Right ventricle myocardium inferior (tissue), 1 donor: ENCODE measurements at regions not wholly inside any gene's neighbourhood (a gene's known extent, or its start where the extent isn't known, plus 50 kb on each side); places are given as distances from the start of the nearest gene placed in this dataset.
"Not testable (repeated sequence)": the region's sequence is repeated elsewhere in the genome, so short reads cannot be mapped to it uniquely, and the experiment has no call there.

ENCODE experiments used
- ATAC-seq: fragments of 200-7000 bp; cut with Tn5 transposase; one replicate; pipeline ENCODE4 v1.9.1; 2020; ENCODE audit warnings: mild to moderate bottlenecking, moderate library complexity
- DNase-seq: peaks from one replicate; pipeline ENCODE4 v3.0.0; 2021; ENCODE audit errors: missing footprints
- intact Hi-C: fragments of 100-400 bp; cut with DNase I; formaldehyde crosslinking; loops from one replicate; pipeline ENCODE4 v1.11.0; 2022
- donor health status: DM: no; HTN: yes; CAD: no; lungs with severe emphysema.

GRCh38 chr4:179027569-179027968, 1585.3 kb upstream of the AGA start:
- DNase-seq (no peak), ATAC-seq (no peak)
- intact Hi-C loops, result no loop called here

- ATAC-seq, result no peak
- intact Hi-C loops, result no loop called here
Measured at GRCh38 chr4:179028321-179028720, 1586.1 kb upstream of the AGA start.

GRCh38 chr4:179029683-179030082, 1587.4 kb upstream of the AGA start:
- no peak for ATAC-seq
- intact Hi-C loops, result no loop called here

More at GRCh38 chr4:179028321-179028720, 1586.1 kb upstream of the AGA start:
- no peak for DNase-seq

GRCh38 chr4:179040259-179040658, 1598.0 kb upstream of the AGA start:
- DNase-seq (no peak), ATAC-seq (no peak)
- intact Hi-C loops, result no loop called here

More at GRCh38 chr4:179029683-179030082, 1587.4 kb upstream of the AGA start:
- DNase-seq, result no peak

- ATAC-seq (no peak), DNase-seq (no peak)
- intact Hi-C loops, result no loop called here
Measured at GRCh38 chr4:179048839-179049453, 1606.7 kb upstream of the AGA start.

- intact Hi-C loops, result no loop called here
- no peak for DNase-seq
- no peak for ATAC-seq
Measured at GRCh38 chr4:179051206-179051605, 1609.0 kb upstream of the AGA start.

GRCh38 chr4:179059396-179059795, 1617.2 kb upstream of the AGA start:
- ATAC-seq (no peak), DNase-seq (no peak)
- intact Hi-C loops, result no loop called here

GRCh38 chr4:179066254-179066653, 1624.0 kb upstream of the AGA start:
- DNase-seq, ATAC-seq, intact Hi-C loops: not testable (repeated sequence)

GRCh38 chr4:179071131-179071530, 1628.9 kb upstream of the AGA start:
- ATAC-seq (no peak), DNase-seq (no peak)
- intact Hi-C loops, result no loop called here

GRCh38 chr4:179076865-179077264, 1634.6 kb upstream of the AGA start:
- ATAC-seq (no peak), DNase-seq (no peak)
- intact Hi-C loops, result no loop called here

- ATAC-seq (no peak), DNase-seq (no peak)
- intact Hi-C loops, result no loop called here
Measured at GRCh38 chr4:179095585-179096221, 1653.5 kb upstream of the AGA start.

- no peak for DNase-seq
- ATAC-seq, result no peak
- intact Hi-C loops, result no loop called here
Measured at GRCh38 chr4:179097741-179098140, 1655.5 kb upstream of the AGA start.

- intact Hi-C loops, result no loop called here
- no peak for DNase-seq
- ATAC-seq, result no peak
Measured at GRCh38 chr4:179110356-179110755, 1668.1 kb upstream of the AGA start.

GRCh38 chr4:179110816-179111215, 1668.6 kb upstream of the AGA start:
- ATAC-seq, result no peak
- intact Hi-C loops, result no loop called here
- no peak for DNase-seq

- DNase-seq (no peak), ATAC-seq (no peak)
- intact Hi-C loops, result no loop called here
Measured at GRCh38 chr4:179112441-179113170, 1670.4 kb upstream of the AGA start.

- ATAC-seq (no peak), DNase-seq (no peak)
- intact Hi-C loops, result no loop called here
Measured at GRCh38 chr4:179114615-179115014, 1672.4 kb upstream of the AGA start.

GRCh38 chr4:179116011-179116410, 1673.8 kb upstream of the AGA start:
- intact Hi-C loops, result no loop called here
- ATAC-seq, result no peak
- no peak for DNase-seq

GRCh38 chr4:179116581-179116980, 1674.3 kb upstream of the AGA start:
- ATAC-seq (no peak), DNase-seq (no peak)
- intact Hi-C loops, result no loop called here

- intact Hi-C loops, result no loop called here
- DNase-seq (no peak), ATAC-seq (no peak)
Measured at GRCh38 chr4:179123084-179123483, 1680.8 kb upstream of the AGA start.

GRCh38 chr4:179124419-179124818, 1682.2 kb upstream of the AGA start:
- ATAC-seq (no peak), DNase-seq (no peak)
- intact Hi-C loops, result no loop called here
